Loucy (cell line): ENCODE measurements at regions not wholly inside any gene's neighbourhood (a gene's known extent, or its start where the extent isn't known, plus 50 kb on each side); places are given as distances from the start of the nearest gene placed in this dataset.

Experiments used
- H2AFZ ChIP-seq: fragments of 200-600 bp; sonication (generic); 2 replicates; pipeline ENCODE4 v1.6.0; 2016; ENCODE audit warnings: antibody characterized with exemption, mild to moderate bottlenecking, low read length, moderate library complexity
- H3F3A ChIP-seq: fragments of 200-600 bp; 2 replicates; pipeline ENCODE4 v1.6.0; 2016; ENCODE audit warnings: antibody characterized with exemption, low read depth, mild to moderate bottlenecking
- H3K27me3 ChIP-seq: fragments of 200-600 bp; sonication (generic); 2 replicates; pipeline ENCODE4 v1.6.1; 2014; ENCODE audit warnings: low read length, mild to moderate bottlenecking; ENCODE audit not compliant: insufficient read depth, poor library complexity, severe bottlenecking
- H3K36me3 ChIP-seq: fragments of 200-600 bp; sonication (generic); 2 replicates; pipeline ENCODE4 v1.6.1; 2016; ENCODE audit warnings: low read length; ENCODE audit not compliant: insufficient read depth
- H3K4me1 ChIP-seq: fragments of 200-600 bp; sonication (generic); 2 replicates; pipeline ENCODE4 v1.5.1; 2014; ENCODE audit warnings: low read length, mild to moderate bottlenecking; ENCODE audit not compliant: insufficient read depth, poor library complexity, severe bottlenecking
- H3K4me2 ChIP-seq: fragments of 200-600 bp; sonication (generic); 2 replicates; pipeline ENCODE4 v1.6.0; 2014; ENCODE audit warnings: antibody characterized with exemption, low read length, low read depth, mild to moderate bottlenecking; ENCODE audit not compliant: poor library complexity, severe bottlenecking
- H3K4me3 ChIP-seq: fragments of 200-600 bp; sonication (generic); 2 replicates; pipeline ENCODE4 v1.5.1; 2014; ENCODE audit warnings: low read length, mild to moderate bottlenecking, mixed read lengths; ENCODE audit not compliant: poor library complexity, severe bottlenecking
- H3K79me2 ChIP-seq: fragments of 200-600 bp; sonication (generic); 2 replicates; pipeline ENCODE4 v1.6.1; 2014; ENCODE audit warnings: low read length; ENCODE audit not compliant: insufficient read depth
- H3K9ac ChIP-seq: fragments of 200-600 bp; sonication (generic); 2 replicates; pipeline ENCODE4 v1.6.0; 2014; ENCODE audit warnings: mild to moderate bottlenecking, low read depth, low read length, moderate library complexity; ENCODE audit not compliant: poor library complexity, severe bottlenecking
- H3K9me2 ChIP-seq: fragments of 200-600 bp; sonication (generic); replicated peaks from 2 replicates; pipeline ENCODE4 v1.6.1; 2016; ENCODE audit warnings: low read depth, low read length, mixed read lengths
- H3K9me3 ChIP-seq: fragments of 200-600 bp; sonication (generic); 2 replicates; pipeline ENCODE4 v1.6.1; 2014; ENCODE audit warnings: mild to moderate bottlenecking, antibody characterized with exemption, low read length, low read depth; ENCODE audit not compliant: insufficient read depth
- H4K20me1 ChIP-seq: fragments of 200-600 bp; sonication (generic); 2 replicates; pipeline ENCODE4 v1.6.0; 2014; ENCODE audit warnings: antibody characterized with exemption, low read length, mild to moderate bottlenecking; ENCODE audit not compliant: insufficient read depth, poor library complexity, severe bottlenecking
- CTCF ChIP-seq: fragments of 200-600 bp; sonication (generic); conservative IDR thresholded peaks from 2 replicates; pipeline ENCODE4 v1.5.1; 2014; ENCODE audit warnings: mild to moderate bottlenecking, antibody characterized with exemption, low read length
- EZH2phosphoT487 ChIP-seq: fragments of 200-600 bp; IDR thresholded peaks from 2 replicates; pipeline ENCODE4 v1.6.1; 2018; ENCODE audit warnings: antibody characterized with exemption, mild to moderate bottlenecking, moderate library complexity, borderline replicate concordance

DNA sequence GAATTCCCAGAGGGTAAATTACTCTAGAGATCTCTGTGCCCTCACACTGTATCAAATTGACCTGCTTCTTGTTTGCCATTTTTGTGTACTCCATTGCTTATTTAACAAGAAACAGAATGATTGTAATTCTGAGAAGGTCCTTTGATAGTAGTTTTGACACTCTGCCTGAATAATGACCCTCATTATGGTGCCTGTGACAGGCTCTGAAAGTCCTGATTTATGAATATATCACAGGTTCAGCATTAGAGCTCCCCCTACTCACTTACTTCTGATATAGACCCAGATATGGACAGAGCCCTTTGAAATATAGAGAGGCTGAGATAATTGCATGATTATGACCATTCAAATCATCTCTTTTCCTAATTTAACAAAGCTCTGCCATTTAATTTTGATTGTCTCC, 465.2 kb downstream of the MDFIC start:
- Histone ChIP-seq H3K9me3 (no peaks in the 10 kb centered on the region), H2AFZ (no peak overlapping the region), H3K9me2 (no peaks in the 10 kb centered on the region), H3K4me1 (no peaks in the 10 kb centered on the region), H3F3A (no peaks in the 10 kb centered on the region), H3K36me3 (no peaks in the 10 kb centered on the region), H3K79me2 (no peaks in the 10 kb centered on the region), H3K9ac (no peak overlapping the region), H3K4me2 (no peak overlapping the region), H3K4me3 (no peak overlapping the region), H4K20me1 (no peaks in the 10 kb centered on the region), H3K27me3 (no peaks in the 10 kb centered on the region)
- no peak for TF ChIP-seq EZH2phosphoT487
- no peak for TF ChIP-seq CTCF

DNA sequence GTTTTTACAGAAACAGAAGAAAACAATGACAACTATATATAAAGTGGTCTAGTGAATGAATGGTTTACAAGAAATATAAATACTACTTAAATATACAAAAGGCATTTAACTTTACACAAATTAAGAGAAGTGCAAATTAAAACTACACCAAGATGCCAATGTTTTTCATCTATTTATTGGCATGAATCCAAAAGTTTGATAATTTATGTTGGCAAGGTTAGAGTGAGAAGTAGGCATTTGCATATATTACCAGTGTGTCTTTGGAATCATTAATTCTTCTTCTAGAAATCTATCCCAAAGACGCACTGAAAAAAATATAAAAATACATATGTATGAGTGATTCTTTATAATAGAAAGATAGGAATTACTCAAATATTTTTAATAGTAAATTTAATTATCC, 457.4 kb downstream of the MDFIC start:
- H3K27me3 ChIP-seq: no peaks in the 10 kb centered on the region
- no peaks in the 10 kb centered on the region for H3K9me2 ChIP-seq
- no peak overlapping the region for H3K4me3 ChIP-seq
- no peaks in the 10 kb centered on the region for H4K20me1 ChIP-seq
- H3K4me2 ChIP-seq: no peak overlapping the region
- no peaks in the 10 kb centered on the region for H3K9me3 ChIP-seq
- no peaks in the 10 kb centered on the region for H3F3A ChIP-seq
- TF ChIP-seq CTCF (no peak), EZH2phosphoT487 (no peak)
- no peak overlapping the region for H3K9ac ChIP-seq
- no peaks in the 10 kb centered on the region for H3K36me3 ChIP-seq
- no peaks in the 10 kb centered on the region for H3K4me1 ChIP-seq
- no peak overlapping the region for H2AFZ ChIP-seq
- no peaks in the 10 kb centered on the region for H3K79me2 ChIP-seq

DNA sequence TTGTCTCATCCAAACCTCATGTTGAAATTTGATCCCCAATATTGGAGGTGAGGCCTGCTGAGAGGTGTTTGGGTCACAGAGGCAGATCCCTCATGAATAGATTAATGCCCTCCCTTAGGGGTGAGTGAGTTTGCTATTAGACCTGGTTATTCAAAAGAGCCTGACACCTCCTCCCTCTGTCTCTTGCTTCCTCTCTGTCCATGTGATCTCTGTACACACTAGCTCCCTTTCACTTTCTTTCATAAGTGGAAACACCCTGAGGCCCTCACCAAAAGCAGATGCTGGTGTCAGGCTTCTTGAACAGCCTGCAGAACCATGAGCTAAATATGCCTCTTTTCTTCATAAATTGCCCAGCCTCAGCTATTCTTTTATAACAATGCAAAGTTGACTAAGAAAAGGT, 447.1 kb downstream of the MDFIC start:
- no peak overlapping the region for H3K4me3 ChIP-seq
- no peaks in the 10 kb centered on the region for H3K79me2 ChIP-seq
- no peaks in the 10 kb centered on the region for H3F3A ChIP-seq
- no peaks in the 10 kb centered on the region for H3K36me3 ChIP-seq
- H3K9ac ChIP-seq: no peak overlapping the region
- H3K9me3 ChIP-seq: no peaks in the 10 kb centered on the region
- no peaks in the 10 kb centered on the region for H3K9me2 ChIP-seq
- H4K20me1 ChIP-seq: no peaks in the 10 kb centered on the region
- no peak overlapping the region for H3K4me2 ChIP-seq
- no peaks in the 10 kb centered on the region for H3K4me1 ChIP-seq
- H2AFZ ChIP-seq: no peak overlapping the region
- no peaks in the 10 kb centered on the region for H3K27me3 ChIP-seq
- no peak for TF ChIP-seq CTCF
- no peak for TF ChIP-seq EZH2phosphoT487
